ENCODE measurements at regions not wholly inside any gene's neighbourhood (a gene's known extent, or its start where the extent isn't known, plus 50 kb on each side); places are given as distances from the start of the nearest gene placed in this dataset.

DNA sequence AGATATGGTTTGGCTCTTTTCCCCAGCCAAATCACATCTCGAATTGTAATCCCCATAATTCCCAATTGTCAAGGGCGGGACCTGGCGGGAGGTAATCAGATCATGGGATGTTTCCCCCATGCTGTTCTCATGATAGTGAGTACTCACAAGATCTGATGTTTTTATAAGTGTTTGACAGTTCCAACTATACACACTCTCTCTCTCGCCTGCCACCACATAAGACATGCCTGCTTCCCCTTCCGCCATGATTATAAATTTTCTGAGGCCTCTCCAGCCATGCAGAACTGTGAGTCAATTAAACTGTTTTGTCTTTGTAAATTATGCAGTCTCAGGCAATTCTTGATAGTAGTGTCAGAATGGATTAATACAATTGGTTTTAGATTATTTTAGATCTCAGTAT lies 475.7 kb upstream of the CYLC2 start:
- Histone ChIP-seq H3K9me3 (no peaks in the 10 kb centered on the region), H3K4me3 (no peak overlapping the region), H3K4me1 (replicated peaks) (no peaks in the 10 kb centered on the region), H3K36me3 (no peaks in the 10 kb centered on the region), H3K27ac (no peak overlapping the region), H3K27me3 (replicated peaks; ENCODE audit: insufficient read depth) (no peaks in the 10 kb centered on the region)
- intact Hi-C loops (cut with DNase I): no loop called here
- no peak for TF ChIP-seq POLR2A (IDR thresholded peaks at IDR 0.05)
- TF ChIP-seq, protein P1, sequence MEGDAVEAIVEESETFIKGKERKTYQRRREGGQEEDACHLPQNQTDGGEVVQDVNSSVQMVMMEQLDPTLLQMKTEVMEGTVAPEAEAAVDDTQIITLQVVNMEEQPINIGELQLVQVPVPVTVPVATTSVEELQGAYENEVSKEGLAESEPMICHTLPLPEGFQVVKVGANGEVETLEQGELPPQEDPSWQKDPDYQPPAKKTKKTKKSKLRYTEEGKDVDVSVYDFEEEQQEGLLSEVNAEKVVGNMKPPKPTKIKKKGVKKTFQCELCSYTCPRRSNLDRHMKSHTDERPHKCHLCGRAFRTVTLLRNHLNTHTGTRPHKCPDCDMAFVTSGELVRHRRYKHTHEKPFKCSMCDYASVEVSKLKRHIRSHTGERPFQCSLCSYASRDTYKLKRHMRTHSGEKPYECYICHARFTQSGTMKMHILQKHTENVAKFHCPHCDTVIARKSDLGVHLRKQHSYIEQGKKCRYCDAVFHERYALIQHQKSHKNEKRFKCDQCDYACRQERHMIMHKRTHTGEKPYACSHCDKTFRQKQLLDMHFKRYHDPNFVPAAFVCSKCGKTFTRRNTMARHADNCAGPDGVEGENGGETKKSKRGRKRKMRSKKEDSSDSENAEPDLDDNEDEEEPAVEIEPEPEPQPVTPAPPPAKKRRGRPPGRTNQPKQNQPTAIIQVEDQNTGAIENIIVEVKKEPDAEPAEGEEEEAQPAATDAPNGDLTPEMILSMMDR (IDR thresholded peaks at IDR 0.05): no peak
- TF ChIP-seq POLR2AphosphoS5 (IDR thresholded peaks at IDR 0.05): no peak
- WGBS: 87% methylated on average over 5 of the region's 5 CpGs
- DNase-seq (ENCODE audit: low spot score): no peak

DNA sequence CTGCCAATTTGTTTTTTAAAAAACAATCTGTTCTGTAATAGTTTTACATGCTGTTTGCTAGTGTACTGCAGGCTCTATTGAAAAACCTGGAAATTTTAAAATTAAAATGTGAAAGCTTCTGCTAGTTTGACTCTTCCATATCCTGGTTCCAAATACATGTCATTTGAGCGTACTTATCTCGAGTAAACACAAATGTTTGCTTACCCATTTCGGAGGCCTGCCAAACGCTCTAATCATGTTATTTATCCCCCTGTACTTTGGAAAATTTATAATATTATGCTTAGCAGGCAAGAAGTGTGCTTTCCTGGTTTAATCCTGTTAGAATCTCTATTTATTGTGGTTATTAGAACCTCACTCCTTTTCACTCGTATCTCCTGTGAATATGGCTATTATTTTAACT lies 476.8 kb upstream of the CYLC2 start:
- Histone ChIP-seq H3K4me3 (no peak overlapping the region), H3K4me1 (replicated peaks) (no peaks in the 10 kb centered on the region), H3K27me3 (replicated peaks; ENCODE audit: insufficient read depth) (no peaks in the 10 kb centered on the region), H3K27ac (no peak overlapping the region), H3K9me3 (no peaks in the 10 kb centered on the region), H3K36me3 (no peaks in the 10 kb centered on the region)
- no peak for DNase-seq (ENCODE audit: low spot score)
- TF ChIP-seq, protein P1 (IDR thresholded peaks at IDR 0.05): no peak
- TF ChIP-seq POLR2A (IDR thresholded peaks at IDR 0.05): no peak
- no peak for TF ChIP-seq POLR2AphosphoS5 (IDR thresholded peaks at IDR 0.05)
- WGBS: 36% methylated on average over 5 of the region's 5 CpGs
- intact Hi-C loops (cut with DNase I): no loop called here

DNA sequence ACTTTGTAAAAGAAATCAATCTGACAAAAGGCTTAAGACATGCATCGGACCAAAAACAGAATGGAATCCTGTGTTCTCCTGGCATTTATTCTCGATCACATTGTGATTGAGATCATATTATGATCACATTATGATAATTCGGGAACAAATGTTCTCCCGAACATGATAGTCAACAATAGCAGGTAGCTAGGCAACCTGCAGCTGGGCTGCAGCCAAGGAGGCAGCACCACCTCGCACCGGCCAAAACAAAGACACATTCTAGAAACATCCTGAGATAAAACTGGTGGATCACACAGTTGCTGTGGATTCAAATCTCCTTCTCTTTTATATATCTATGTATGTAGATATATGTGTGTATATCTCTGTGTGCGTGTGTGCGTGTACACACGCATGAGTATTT lies 480.6 kb upstream of the CYLC2 start:
- Histone ChIP-seq H3K9me3 (no peaks in the 10 kb centered on the region), H3K27ac (no peak overlapping the region), H3K27me3 (replicated peaks; ENCODE audit: insufficient read depth) (no peaks in the 10 kb centered on the region), H3K4me1 (replicated peaks) (no peaks in the 10 kb centered on the region), H3K4me3 (no peak overlapping the region), H3K36me3 (no peaks in the 10 kb centered on the region)
- TF ChIP-seq POLR2A (IDR thresholded peaks at IDR 0.05) (no peak), POLR2AphosphoS5 (IDR thresholded peaks at IDR 0.05) (peak; percentile 39)
- TF ChIP-seq, protein P1 (IDR thresholded peaks at IDR 0.05): no peak
- WGBS: 54% methylated on average over 9 of the region's 9 CpGs
- intact Hi-C loops (cut with DNase I): no loop called here
- DNase-seq (ENCODE audit: low spot score): peak; percentile 25

DNA sequence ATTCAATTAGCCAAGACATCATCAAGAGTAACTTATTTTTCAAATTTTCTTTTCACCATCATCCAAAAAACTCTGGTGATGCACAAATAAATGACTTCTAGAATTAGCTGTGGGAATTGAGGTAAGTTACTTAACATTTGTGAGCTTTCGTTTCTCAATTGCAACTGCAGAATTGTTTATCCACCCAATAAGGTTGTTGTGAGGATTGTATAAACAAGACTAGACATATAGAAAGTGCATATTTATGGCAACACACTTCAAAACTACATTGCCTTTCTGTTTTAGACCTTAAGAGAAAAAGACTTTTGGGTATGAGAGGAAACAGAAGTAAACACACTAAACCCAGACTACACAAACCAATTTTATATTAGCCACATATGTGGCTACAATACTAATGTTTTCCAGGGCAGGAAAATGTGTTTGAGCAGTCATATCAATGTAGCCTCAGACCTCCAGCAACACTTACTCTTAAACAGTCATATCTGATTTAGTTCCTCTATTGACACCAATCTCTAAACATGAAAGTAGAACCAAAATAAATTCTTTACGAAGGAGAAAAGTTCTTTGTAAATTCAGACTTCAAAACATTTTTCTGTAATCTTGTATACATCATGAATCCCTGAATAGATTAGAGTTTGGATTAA lies 488.0 kb upstream of the CYLC2 start:
- DNase-seq (ENCODE audit: low spot score): no peak
- Histone ChIP-seq H3K27me3 (replicated peaks; ENCODE audit: insufficient read depth) (no peaks in the 10 kb centered on the region), H3K27ac (no peak overlapping the region), H3K4me1 (replicated peaks) (no peaks in the 10 kb centered on the region), H3K4me3 (no peak overlapping the region), H3K36me3 (no peaks in the 10 kb centered on the region), H3K9me3 (no peaks in the 10 kb centered on the region)
- WGBS: 68% methylated on average over 2 of the region's 2 CpGs
- TF ChIP-seq, protein P1 (IDR thresholded peaks at IDR 0.05): no peak
- no peak for TF ChIP-seq POLR2AphosphoS5 (IDR thresholded peaks at IDR 0.05)
- TF ChIP-seq POLR2A (IDR thresholded peaks at IDR 0.05): no peak
- intact Hi-C loops (cut with DNase I): no loop called here

DNA sequence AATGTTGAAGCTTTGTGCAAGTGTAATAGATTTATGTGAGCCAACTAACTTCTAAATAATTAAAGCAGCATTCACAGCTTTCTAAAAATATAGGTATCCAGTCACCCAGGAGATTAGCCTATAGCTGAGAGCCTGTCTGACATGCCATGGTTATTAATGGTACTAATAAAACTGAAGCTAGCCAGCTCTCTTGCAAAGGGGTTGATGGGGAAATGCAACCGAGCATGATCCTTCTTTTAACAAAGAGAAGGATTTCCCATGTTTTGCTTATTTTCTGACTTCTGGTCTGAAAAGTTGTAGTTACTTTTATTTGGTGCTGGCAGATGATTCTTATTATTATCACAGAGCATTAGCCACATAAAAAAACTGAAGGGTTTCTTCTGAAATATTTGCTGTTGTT lies 488.7 kb upstream of the CYLC2 start:
- Histone ChIP-seq H3K4me3 (no peak overlapping the region), H3K27me3 (replicated peaks; ENCODE audit: insufficient read depth) (no peaks in the 10 kb centered on the region), H3K27ac (no peak overlapping the region), H3K4me1 (replicated peaks) (no peaks in the 10 kb centered on the region), H3K9me3 (no peaks in the 10 kb centered on the region), H3K36me3 (no peaks in the 10 kb centered on the region)
- intact Hi-C loops (cut with DNase I): no loop called here
- no peak for TF ChIP-seq POLR2AphosphoS5 (IDR thresholded peaks at IDR 0.05)
- no peak for TF ChIP-seq POLR2A (IDR thresholded peaks at IDR 0.05)
- TF ChIP-seq, protein P1 (IDR thresholded peaks at IDR 0.05): no peak
- 44% methylated on average over 1 of the region's 1 CpG for WGBS
- DNase-seq (ENCODE audit: low spot score): no peak

Data from prostate gland (tissue), 2 donors.